ENCODE measurements at regions not wholly inside any gene's neighbourhood (a gene's known extent, or its start where the extent isn't known, plus 50 kb on each side); places are given as distances from the start of the nearest gene placed in this dataset.

DNA sequence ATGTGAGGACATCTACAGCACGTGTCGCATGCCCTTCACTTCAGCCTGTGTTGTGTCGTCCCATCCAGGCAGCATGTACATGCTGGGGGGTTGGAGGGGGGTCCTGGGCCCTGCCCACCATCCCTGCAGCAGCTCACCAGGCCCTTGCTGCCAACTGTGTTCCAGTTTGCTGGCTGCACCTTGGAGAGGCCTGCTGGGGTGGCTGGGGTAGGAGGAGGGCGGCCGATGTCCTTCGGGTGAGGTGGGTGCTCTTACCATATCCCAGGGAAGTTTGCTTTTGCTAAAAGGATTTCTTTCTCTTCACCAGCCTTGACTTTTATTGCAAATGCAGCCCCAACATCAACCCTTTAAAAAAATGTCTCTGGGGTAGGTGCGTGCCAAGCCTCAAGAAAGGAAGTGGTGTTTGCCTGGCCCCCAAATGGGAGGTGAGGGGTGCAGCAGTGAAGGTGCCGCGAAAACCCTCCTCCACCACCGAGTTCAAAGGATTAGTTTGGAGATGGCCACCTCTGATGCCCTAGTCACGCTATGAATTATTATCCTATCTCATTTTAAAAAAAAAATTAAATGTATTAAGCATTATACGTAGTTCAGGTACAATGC lies 165.8 kb upstream of the KLF6 start:
- no peak overlapping the region for H3K4me3 ChIP-seq (ENCODE audit: low read depth, low read length)
- DNase-seq (ENCODE audit: low read depth) = no peak
- TF ChIP-seq, protein P1, sequence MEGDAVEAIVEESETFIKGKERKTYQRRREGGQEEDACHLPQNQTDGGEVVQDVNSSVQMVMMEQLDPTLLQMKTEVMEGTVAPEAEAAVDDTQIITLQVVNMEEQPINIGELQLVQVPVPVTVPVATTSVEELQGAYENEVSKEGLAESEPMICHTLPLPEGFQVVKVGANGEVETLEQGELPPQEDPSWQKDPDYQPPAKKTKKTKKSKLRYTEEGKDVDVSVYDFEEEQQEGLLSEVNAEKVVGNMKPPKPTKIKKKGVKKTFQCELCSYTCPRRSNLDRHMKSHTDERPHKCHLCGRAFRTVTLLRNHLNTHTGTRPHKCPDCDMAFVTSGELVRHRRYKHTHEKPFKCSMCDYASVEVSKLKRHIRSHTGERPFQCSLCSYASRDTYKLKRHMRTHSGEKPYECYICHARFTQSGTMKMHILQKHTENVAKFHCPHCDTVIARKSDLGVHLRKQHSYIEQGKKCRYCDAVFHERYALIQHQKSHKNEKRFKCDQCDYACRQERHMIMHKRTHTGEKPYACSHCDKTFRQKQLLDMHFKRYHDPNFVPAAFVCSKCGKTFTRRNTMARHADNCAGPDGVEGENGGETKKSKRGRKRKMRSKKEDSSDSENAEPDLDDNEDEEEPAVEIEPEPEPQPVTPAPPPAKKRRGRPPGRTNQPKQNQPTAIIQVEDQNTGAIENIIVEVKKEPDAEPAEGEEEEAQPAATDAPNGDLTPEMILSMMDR (IDR thresholded peaks at IDR 0.05; ENCODE audit: insufficient read depth, low read length) = no peak

DNA sequence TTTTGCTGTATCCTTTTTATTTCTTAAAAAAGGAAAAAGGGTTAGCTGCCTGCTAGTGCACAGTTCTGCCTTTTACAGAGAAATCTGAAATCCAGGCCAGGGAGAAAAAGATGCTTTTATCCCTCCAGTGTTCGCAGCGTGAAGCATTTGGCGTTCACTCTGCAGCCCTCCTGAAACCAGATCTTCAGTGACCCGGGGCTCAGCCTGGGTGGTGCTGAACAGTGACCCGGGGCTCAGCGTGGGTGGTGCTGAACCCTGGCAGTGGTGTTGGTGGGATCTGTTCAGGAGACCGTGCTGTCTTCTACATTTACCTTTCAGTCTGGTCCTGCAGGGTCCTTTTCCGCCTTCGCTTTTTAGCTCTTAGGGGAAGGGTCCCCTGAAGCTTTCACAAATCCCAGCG lies 164.7 kb upstream of the KLF6 start:
- no peak for DNase-seq (ENCODE audit: low read depth)
- TF ChIP-seq, protein P1 (IDR thresholded peaks at IDR 0.05; ENCODE audit: insufficient read depth, low read length) = no peak
- no peak overlapping the region for H3K4me3 ChIP-seq (ENCODE audit: low read depth, low read length)

DNA sequence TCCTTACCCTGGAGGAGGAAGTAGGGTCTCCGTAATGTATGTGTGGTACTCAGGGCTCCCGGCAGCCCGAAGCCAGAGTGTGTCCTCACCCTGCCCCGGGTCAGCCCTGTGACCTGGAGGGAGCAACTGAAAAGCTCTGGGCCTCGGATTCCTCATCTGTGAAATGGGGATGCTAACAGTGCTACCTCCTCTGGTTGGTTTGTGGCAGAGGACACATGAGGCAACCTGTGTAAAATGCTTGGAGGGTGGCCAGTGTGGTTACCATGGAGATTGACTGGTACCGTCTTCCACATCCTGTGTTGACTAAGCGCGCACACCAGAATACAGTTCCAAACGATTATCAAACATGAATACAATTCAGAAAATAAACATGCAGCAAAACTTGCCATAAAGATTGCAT lies 163.8 kb upstream of the KLF6 start:
- TF ChIP-seq, protein P1 (IDR thresholded peaks at IDR 0.05; ENCODE audit: insufficient read depth, low read length) = no peak
- no peak for DNase-seq (ENCODE audit: low read depth)
- H3K4me3 ChIP-seq (ENCODE audit: low read depth, low read length) = no peak overlapping the region

DNA sequence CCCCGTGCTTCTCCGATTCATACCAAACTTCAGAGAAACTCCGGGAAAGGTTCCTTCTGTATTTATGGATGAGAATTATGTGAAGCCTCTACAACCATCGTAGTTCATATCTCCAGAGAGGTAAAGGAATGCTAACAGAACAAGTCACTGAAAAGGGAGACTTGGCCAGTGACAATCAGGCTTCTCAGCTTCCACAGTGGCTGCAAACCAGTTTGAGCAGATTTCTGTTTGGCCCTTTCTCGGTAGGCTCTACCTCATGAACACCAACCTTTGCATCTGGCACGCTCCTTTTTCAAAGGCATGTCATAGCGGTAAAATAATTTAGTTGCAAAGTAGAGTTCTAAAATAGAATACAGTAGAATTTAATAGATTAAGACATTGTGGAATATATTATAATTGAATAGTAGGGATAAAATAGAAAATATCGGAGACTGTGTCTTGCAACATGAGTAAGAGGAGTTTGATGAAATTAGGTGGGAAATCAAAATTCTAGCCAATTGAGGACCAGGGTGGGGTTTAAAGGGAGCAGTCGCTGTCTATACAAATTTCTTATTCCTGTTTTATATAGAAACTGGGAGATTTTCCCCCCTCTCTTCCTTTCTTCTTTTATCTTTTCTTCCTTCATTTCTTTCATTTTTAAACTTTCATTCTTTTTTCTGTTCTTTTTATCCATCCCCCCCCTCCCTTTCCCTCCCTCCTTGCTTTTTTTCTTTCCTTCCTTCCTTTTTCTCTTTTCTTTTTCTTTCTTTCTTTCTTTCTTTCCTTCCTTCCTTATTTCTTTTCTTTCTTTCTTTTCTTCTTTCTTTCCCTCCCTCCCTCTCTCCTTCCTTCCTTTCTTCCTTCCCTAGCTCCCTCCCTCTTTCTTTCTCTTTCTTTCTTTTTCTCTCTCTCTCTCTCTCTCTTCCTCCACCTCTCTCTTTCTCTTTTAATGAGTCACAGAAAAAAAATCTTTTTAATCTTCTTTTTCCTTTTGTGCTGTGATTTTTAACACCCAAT lies 161.5 kb upstream of the KLF6 start:
- no peak for DNase-seq (ENCODE audit: low read depth)
- TF ChIP-seq, protein P1 (IDR thresholded peaks at IDR 0.05; ENCODE audit: insufficient read depth, low read length) = no peak
- H3K4me3 ChIP-seq (ENCODE audit: low read depth, low read length) = no peak overlapping the region

DNA sequence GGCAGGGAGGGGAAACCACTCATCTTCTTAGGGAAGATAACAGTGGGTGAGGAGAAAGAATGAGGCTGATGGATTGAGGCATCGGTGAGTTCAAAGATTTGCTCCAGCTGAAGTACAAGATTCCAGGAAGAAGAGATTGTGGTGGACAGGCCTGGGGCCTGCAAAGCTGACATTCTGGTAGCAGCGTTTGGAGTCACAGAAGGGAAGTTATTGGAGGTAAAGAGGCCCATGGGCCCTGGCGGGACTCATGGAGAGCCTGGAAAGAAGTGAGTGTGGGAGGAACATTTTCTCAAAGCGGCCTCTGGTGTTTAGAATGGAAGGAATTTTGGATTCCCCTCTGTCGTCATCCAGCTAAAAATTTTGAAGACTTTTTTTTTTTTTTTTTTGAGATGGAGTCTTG lies 160.0 kb upstream of the KLF6 start:
- TF ChIP-seq, protein P1 (IDR thresholded peaks at IDR 0.05; ENCODE audit: insufficient read depth, low read length) = no peak
- no peak for DNase-seq (ENCODE audit: low read depth)
- H3K4me3 ChIP-seq (ENCODE audit: low read depth, low read length) = no peak overlapping the region

DNA sequence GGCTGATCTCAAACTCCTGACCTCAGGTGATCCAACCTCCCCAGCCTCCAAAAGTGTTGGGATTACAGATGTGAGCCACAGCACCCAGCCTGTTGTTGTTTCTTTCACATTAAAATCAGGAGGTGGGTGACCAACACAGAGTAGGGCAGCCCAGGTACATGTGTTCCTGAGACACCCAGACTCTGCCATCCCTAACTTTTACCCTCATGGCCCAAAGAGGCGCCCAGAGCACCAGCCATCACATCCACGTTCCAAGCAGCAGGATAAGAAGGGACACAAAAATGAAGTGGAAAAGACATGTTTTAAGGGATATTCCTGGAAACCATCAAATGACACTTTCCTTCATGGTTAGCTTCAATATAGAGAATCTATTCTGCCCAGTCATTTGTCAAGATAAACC lies 159.6 kb upstream of the KLF6 start:
- no peak for DNase-seq (ENCODE audit: low read depth)
- H3K4me3 ChIP-seq (ENCODE audit: low read depth, low read length) = no peak overlapping the region
- TF ChIP-seq, protein P1 (IDR thresholded peaks at IDR 0.05; ENCODE audit: insufficient read depth, low read length) = no peak

All from fibroblast of the aortic adventitia (primary cell).